ENCODE measurements at regions not wholly inside any gene's neighbourhood (a gene's known extent, or its start where the extent isn't known, plus 50 kb on each side); places are given as distances from the start of the nearest gene placed in this dataset.

GRCh38 chr10:43965918-43966570, 317.4 kb upstream of the ZNF32 start:
- FAIRE-seq = no peak

- FAIRE-seq = no peak
Measured at GRCh38 chr10:43965033-43965917, 316.6 kb upstream of the ZNF32 start.

DNA sequence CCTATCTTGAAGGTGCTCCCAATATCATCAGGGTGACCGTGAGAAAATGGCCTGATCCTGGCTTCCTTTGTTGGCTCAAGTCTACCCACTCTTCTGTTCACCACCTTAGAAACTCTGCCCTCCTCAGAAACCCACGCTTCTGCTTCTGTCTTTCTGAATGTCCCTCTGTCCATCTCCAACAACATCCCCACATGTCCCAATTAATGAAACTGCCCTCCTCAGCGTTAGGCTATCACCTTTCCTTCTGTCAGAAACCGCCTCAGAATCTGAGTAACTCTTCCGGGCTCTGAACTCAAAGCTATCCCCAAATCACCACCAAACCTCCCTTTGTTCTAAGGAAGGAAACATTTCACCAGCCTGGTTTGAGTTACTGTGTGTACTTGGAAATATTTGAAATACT, 315.8 kb upstream of the ZNF32 start:
- no peak for FAIRE-seq

GRCh38 chr10:43963793-43964425, 315.2 kb upstream of the ZNF32 start:
- no peak for FAIRE-seq

GRCh38 chr10:43963379-43963778, 314.7 kb upstream of the ZNF32 start:
- FAIRE-seq = no peak

DNA sequence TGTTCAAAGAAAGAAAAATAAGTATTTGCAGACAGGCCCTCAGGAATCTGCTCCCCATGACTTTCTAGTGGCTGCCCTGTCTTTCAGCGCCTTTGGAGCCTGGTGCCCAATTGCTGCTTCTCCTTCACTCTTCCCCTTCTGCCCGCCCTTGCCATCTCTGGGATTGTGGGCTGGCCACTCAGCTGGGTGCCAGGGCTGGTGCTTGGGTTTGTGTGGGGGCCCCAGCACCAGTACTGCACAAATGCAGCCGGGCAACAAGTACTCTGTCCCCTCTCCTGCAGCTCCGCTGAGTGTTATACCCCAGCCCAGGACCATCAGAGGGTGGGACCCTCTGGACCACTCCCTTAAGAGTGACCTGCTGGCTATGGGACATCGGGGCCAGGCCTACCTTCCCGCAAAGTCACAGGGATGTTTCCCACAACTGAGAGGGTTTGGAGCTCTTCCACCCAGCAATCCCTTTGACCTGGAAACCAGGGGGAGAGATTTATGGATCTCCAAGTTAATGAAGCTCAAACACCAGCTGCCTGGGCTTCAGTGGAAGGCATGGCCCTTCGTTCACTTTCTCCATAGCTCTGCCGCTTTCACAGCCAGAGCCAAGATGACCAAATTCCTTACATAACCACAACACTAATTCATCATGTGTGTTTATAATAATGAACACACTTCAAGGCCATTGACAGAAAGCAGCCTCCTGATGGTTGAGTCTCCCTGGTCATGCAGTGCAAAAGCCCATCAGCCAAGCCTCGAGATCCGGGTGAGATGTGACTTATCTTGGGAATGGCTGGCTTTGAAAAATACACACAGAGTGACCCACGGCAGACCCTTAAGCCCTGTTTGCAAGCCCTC, 313.9 kb upstream of the ZNF32 start:
- peak; percentile 81 for FAIRE-seq

- no peak for FAIRE-seq
Measured at GRCh38 chr10:43961523-43962345, 313.1 kb upstream of the ZNF32 start.

DNA sequence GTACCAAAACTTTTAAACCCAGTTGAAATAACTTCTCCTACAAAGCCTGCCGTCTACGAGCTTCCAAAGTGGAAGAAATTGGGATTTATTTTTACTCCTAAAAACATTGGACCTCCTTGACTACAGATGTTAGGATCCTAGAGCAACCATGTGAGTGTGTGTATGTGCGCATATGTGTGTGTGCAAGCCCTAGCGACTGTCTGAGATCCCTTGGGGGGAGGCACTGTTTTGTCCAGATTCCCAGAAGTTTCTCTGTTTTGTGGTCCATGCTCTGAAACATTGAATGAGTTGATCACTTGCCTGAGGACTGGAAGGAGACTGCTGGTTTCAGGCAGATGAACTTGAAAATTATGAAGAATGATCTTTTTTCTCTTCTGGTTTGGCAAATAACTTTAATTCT, 312.3 kb upstream of the ZNF32 start:
- no peak for FAIRE-seq

DNA sequence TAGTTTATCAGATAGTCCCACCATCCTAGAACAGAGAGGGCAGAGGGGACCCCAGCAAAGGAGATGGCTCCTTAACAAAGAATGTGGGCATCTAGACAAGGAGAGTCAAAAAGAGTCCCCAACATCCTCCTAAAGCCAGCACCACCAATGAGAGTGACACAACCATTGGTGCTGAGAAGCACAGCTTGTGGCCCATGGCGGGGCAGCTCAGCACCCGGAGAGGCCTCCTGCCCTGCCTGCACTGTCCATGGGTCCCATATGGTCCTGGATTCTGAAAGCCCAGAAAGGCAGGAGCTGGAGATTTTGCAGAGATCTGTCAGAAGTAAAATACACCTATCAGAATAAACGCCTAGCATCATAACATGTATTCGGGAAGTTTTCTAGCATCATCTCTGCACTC, 311.8 kb upstream of the ZNF32 start:
- FAIRE-seq = no peak

- FAIRE-seq = no peak
Measured at GRCh38 chr10:43960135-43960415, 311.4 kb upstream of the ZNF32 start.

DNA sequence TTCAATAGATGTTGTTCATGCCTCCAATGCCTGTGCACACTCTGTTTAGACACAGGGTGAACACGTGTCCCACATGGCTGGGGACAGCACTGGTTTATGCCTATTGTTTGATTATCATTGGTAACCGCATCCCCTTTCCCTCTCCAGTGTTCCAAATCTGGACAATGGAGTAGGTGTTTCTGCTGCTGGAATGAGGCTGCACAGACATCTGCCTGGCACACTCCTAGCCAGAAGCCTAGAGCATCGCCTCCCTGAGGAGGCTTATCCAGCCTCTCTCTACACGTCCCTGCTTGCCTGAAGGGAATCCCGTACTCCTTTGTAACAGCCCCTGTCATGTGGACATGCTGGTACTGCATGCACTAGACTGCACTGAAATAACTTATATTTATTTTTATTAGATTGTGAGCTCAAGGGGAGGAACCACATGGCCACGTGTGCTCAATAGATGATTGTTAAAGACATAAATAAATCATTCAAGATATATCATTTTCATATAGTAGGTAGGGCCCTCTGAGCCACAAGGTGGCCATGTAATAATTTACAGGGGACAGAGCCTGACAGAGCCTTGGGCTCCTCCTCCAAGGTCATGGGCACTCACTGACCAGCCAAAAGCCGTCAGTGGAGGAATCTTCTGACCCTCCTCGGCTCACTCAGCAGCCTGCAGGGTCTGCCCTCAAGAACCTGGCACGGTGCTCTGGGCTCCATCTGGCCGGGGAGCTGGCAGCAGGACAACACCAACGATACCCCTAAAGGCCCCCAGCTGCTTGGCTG, 310.9 kb upstream of the ZNF32 start:
- FAIRE-seq = no peak

DNA sequence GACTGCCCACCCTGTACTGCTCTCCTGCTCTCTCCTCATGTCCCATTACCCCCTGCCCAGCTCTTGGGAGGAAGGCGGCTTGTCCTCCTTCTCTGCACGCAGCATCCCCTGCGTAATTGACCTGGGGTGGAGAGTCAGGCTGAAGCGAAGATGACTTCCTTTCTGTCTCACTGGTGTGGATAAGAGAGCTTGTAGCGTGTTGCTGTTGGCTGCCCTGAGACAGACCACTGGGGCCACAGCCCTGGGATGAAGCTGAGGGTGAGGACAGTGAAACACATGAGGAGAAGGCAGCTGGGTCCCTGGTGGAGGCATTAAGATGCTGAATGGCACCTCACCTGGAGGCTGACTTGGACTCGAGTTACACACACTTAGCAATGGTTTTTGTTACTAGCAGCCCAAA, 310.3 kb upstream of the ZNF32 start:
- FAIRE-seq = no peak

DNA sequence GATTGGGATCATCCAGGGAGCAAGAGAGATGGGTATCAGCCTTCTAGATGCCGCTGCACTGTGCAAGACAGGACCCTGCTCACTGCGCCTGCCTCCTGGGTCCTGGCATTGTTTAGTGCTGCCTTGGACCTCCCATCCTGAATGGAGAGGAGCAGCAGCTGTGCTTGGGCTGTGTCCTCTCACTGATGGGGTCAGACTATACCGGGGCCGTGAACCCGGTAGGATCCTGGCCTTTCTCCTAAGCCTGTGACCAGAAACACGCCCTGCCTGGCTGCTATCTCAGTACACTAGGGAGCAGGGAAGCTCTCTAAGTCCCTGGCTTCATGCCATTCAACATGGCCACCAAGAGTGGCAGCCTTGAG, 309.4 kb upstream of the ZNF32 start:
- FAIRE-seq = no peak

DNA sequence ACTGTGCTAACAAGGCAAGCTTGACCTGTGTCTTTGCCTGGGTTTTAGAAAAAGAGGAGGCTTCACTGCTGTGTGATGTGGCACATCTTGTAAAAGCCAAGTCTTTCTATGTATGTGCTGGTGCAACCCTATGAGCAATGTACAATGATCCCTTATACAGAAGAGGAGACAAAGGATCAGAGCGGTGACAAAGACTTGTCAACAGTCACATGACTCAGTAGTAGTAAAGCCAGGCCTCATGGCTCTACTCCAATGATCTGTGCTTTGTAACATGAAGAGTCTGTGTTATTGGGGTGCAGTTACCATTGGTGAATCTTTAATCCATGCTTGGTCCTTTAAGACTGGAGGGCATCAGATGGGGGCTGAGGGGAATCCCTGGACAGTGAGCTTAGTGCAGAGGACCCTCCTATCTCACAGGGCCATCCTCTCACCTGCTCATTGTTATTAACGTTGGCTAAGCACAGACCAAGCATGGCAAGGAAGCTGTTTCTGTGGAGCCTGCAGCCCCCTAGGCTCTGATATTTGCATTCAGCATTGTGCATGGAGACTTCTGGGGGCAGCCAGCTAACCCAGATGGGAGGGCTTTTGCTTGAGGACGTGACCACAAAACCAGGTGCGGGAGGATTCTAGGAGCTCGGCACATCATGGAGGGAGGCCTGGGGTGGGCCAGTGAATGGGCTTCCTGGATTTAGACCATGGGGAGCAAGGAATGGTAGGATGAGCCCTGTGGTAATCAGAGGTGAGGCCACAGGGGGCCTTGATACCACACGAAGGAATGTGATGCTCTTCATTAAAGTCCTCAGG, 308.8 kb upstream of the ZNF32 start:
- no peak for FAIRE-seq

DNA sequence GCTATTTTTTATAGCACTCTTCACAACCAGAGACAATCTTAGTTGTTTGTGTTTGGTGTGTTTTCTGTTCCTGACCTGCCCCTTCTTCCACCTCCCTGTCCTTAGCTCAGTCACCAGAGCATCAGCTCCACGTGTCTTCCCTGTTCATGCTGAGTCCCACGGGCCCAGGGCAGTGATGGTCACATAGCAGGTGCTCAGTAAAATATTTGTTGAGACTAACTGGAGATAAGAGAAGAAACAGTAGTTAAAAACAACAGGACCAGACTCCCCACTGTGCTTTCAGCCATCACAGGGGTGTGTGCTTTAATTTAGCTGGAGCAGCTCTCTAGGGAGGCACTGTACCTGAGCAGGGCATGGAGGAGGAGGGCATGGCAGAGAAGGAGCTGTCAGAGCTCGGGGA, 307.3 kb upstream of the ZNF32 start:
- FAIRE-seq = no peak

GRCh38 chr10:43955002-43955596, 306.4 kb upstream of the ZNF32 start:
- FAIRE-seq = no peak

- FAIRE-seq = no peak
Measured at GRCh38 chr10:43953672-43954071, 305.0 kb upstream of the ZNF32 start.

DNA sequence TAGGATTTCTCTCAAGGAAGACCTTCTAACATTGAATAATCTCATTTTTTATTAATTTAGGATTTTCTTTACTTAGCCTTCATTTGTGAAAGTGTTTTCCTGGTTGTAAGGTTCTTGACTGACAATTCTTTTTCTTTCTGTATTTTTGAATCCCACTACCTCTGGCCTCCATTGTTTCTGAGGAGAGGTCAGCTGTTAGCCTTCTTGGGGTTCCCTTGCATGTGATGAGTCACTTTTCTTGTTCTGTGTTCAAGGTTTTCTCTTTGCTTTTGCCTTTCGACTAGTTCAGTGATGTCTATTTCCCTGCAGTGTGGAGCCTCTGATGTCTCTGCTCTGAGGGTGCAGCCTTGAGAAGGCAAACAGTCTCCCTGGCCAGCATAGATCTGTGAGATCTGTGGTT, 304.1 kb upstream of the ZNF32 start:
- no peak for FAIRE-seq

- FAIRE-seq = no peak
Measured at GRCh38 chr10:43949351-43949750, 300.7 kb upstream of the ZNF32 start.

GRCh38 chr10:43946445-43946844, 297.8 kb upstream of the ZNF32 start:
- FAIRE-seq = no peak

All from endometrium (tissue), 2 donors.